IPS-NIHi7 (cell line): ENCODE measurements at regions not wholly inside any gene's neighbourhood (a gene's known extent, or its start where the extent isn't known, plus 50 kb on each side); places are given as distances from the start of the nearest gene placed in this dataset.
A peak's percentile ranks its signal among the peaks of the same experiment; 100 is the strongest.

Experiments used
- DNase-seq: peaks from one replicate; pipeline ENCODE4 v3.0.0; 2012; ENCODE audit warnings: mixed read lengths; ENCODE audit errors: extremely low spot score

DNA sequence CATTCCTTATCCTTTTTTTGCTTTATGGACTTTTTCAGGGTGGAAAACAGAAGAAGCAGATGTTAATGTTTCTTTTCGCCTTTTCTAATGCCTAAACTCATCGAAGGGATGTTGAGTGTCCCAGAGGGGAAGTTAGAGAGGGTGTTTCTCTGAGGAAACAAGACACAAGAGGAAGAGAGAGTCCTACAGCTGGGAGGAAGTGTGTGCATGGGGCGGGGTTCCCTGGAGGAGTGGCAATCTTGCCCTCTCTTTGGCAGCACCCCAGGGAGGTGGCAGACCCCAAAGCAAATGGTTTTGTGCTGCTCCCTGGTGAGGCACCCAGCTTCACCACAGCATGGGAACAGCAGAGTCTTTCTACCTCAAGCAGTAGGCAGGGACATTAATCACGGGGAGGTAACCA is 377.6 kb downstream of the RND3 start:
- no peak for DNase-seq

DNA sequence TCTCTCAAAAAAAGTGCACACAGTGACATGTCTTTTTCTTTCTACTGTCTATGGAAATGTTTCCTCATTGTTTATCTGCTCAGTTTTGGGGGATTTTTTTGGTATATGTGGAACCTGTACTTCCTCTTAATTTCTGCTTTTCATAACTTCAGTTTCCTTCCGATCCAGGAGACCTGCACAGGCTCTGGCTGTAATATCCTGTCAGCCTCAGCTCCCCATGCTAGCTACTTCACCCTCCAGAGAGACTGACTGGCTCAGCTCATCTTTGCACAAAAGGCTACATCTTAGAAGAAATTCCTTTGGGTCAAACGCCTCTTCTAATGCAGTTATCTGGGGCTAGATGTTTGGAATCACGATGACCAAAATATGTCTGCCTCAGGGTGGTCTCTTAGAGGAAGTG is 378.4 kb downstream of the RND3 start:
- no peak for DNase-seq

DNA sequence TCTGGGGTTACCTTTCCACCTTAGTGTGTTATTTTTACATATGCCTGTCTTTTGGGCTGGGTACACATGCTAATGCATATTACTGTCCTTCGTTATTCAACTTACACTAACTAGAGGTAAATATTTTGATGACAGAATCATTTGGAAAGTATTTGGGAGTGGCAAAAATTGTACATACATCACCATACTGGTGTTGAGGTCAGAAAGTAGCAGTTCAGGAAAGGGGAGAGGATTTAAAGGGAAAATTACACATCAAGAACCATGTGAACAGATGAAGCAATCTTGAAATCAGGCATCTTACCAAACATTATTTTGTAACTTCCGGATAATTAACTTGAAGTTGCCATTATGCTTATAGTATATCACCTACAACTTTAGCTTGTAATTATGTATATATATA is 379.7 kb downstream of the RND3 start:
- no peak for DNase-seq

DNA sequence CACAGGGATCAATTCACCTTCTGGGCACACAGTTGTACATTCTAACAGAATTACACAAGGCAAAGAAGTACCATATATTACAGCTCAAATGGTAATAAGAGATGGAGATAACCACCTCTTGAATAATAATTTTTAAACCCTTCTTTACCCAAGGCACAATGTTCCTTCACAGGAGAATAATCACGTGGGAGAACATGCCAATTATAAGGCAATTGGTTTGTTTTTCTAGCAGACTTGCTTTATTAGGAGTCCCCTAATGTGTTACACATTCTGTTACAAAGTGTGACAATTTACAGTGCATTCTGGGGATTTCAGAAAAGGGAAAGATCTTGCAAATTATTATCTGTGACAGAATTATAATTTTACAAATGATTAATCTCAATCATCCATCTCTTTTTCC is 380.3 kb downstream of the RND3 start:
- no peak for DNase-seq

DNA sequence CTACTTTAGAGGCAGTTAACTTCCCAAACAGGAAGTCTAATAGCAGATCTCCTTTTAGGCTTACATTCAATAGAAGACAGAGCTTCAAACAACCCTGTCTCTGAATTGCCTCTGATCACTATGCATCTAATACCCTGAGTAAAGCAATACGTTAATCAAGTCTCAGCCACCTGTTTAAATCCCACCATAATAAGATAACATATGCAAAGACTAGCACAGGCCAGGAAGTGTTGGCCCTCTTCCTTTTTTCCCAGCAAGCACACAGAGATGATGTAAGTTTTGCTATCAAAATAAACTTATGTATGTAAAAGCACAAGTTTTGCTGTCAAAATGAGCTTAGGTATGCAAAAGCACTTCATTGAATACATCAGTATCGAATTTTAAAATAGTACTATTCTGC is 385.5 kb downstream of the RND3 start:
- no peak for DNase-seq

DNA sequence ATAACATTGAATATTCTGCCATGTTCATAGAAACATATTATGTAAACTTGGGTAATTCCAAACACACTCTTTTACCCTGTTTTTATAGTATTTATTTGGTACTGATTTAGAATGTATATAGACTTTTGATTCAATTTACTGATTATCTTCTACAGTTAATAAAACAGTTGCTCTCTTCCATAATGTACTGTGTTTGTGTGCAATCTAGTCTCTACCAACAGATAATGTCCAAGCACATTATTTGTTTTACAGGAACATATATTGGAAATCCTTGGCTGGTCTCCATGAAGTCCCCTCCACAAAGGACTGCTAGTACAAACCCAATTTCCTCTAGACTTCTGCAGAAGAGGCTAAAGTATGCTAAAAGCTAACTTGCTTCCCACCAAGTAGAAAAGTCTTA is 386.6 kb downstream of the RND3 start:
- DNase-seq = no peak

DNA sequence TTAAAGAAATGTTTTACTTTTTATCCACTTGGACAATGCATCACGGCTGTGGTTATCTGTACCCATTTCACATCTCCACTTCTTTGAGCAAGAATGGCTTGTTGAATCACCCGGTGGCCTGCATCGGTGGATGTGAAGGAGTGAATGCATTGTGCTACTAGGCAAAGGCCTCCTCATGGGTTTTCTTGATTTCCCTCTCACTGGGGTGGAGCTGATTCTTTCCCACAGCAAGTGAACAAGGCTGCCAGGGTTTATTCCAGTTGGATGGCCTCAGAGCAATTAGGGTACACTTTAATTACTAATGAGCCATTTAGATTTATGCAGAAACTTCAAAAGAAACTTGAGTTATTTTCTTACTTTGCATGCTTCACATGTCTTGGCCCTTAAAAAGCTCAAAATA is 387.1 kb downstream of the RND3 start:
- no peak for DNase-seq

DNA sequence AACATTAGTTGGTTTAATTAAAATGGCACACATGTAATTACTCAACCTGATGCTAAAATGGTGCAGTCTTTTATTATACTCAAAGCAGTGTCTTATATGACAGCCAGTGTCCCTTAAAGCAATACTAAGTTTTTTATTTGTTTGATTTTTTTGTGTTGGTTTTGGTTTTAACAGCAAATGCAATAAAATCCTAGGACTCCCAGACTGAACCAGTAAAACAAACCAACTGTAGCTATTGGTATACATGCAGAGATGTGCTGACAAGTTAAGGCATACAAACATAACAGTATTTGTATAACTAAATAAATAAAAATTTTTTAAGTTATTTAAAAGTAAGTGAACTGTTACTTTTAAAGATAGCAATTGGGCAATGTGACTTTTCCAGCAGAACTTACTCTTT is 387.7 kb downstream of the RND3 start:
- DNase-seq = no peak

DNA sequence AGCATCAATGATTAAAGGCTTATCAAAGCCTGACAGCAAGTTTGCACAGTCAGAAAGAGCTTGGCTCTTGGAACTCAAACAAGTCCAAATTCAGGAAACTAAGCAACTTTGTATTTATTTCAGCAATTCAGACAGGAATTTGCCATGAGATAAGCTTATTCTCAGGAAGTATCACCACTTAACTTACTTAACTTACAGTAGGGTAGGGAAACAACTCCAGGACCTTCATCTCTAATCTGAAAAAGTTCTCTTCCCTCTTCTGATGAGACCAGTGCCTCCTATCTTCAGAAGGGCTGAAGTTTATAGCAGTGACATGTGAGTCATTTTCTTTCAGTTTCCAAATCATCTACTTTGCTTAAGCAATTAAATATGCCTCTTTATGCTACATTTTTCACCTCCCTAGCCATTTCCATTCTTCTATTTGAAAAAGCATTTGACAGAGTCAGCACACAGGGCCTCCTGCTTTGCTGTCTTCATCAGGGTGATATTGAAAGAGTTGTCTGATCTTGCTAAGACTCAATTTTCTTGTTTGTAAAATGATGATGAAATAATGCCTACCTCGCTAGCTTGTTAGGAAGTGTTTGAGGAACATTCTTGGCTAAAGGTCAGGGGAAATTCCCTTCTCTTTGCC is 389.5 kb downstream of the RND3 start:
- DNase-seq = no peak

DNA sequence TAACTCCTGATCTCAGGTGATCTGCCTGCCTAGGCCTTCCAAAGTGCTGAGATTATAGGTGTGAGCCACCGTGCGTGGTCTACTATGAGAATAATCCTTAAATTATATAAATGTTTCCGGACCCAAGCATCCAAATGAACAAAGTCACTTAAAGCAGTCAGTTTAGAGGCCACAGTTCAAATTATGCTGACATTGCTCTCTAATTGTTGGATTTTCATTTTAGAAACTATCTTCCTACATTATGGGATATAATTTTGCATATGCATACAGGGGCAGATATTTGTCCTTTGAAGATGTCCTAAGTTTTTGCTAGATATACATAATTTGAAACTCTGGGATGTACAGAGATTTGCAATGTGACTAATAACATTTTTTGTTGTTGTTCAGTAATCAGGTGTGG is 390.1 kb downstream of the RND3 start:
- DNase-seq = no peak

DNA sequence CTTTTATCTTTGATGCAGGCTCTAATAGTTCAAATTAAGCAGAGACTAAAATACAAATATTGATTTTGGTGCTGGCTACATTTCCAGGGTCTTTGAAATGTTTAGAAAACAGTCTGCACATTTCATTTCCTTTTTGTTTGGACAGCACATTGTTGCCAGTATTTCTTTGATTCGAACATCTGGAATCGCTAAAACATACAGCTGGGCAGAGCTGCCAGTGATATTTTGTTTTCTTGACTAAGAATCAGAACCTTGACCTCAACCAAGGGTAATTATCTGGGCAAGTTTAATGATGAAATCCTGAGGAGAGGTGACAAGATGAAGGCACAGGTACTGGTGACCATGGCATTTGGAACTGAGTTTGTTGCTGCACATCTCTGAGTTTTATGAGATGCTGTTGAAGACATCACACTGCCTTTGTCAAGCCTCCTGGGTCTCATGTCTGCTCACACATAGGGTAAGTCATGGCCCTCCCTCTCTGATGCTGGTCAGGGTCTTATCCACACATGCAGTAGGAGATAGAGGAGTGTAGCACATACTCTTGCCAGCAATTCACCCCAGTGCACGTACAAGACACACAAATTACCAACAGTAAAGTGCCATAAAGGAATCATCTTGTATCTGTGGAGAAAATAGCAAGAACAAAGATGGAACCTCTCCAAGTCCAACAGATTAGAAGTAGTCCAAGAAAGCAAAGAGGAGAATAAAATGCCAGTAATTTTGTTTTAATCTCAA is 391.9 kb downstream of the RND3 start:
- DNase-seq = no peak

DNA sequence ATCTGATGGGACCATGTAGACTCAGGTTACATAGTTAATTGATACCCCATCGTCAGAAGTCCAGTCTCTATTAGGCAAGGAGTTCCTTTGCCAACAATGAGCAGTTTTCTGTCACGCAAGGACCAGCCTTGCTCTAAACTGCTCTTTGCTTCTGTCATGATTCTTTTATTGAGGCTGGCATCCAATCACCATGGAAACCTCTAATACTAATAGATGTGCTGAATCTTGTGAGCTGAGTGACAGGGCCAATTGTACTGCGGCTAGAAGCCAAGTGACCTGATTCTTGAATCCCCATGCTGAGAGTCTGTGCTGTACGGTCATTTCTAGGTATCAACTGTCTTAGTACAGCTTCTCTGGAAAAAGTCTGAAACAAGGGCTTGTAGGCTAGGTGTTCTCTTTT is 395.6 kb downstream of the RND3 start:
- DNase-seq = no peak

DNA sequence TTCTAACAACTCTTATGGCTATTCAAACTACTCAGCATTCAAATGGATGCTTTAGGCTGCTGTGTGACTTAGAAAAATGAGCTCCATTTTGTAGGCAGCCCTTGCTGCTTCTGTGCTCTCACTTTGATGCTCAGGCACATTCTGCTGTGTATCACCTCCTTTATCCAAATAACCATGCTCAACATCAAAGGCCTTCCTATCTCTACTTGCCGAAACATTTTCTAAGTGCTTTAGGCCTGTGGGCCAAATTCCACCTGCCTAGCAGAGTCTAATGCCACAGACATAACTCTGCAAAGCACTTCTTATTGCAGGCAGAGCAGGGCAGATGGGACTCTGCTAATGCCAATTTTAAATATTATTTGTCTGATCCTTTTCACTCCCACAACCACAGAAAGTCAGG is 397.4 kb downstream of the RND3 start:
- DNase-seq = no peak

DNA sequence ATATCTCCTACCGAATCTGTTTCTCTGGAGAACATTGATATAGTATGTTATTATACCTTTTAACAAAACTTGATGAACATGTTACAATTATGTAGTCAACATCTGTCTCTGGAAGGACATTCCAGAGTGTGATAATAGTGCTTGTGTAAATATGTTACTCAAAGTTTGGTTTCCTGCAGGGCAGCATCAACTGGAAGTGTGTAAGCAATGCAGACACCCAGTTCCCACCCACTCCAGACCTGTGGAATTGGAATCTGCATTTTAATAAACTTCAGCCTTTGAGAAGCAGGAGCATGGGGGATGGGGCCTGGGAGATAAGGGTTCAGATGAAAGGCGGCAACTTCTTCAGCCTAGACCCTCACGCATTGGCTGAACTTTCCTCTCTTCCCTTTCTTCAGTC is 398.9 kb downstream of the RND3 start:
- DNase-seq = no peak

DNA sequence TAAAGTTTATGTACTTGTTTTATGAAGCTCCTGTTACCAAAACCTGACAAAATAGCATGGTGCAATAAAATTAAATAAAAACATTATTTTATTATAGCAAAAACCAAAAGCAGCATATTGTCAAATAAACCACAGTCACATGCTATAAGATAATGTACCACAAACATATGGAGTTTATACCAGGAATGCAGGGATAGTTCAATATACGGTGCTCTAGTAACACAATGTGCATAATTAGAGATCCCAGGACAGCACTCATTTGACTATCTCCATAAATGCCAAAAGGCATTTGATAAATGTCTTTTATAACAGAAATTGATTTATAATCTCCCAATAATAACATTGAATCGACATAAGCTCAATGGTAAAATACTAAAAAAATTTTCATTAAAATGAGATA is 402.0 kb downstream of the RND3 start:
- no peak for DNase-seq

DNA sequence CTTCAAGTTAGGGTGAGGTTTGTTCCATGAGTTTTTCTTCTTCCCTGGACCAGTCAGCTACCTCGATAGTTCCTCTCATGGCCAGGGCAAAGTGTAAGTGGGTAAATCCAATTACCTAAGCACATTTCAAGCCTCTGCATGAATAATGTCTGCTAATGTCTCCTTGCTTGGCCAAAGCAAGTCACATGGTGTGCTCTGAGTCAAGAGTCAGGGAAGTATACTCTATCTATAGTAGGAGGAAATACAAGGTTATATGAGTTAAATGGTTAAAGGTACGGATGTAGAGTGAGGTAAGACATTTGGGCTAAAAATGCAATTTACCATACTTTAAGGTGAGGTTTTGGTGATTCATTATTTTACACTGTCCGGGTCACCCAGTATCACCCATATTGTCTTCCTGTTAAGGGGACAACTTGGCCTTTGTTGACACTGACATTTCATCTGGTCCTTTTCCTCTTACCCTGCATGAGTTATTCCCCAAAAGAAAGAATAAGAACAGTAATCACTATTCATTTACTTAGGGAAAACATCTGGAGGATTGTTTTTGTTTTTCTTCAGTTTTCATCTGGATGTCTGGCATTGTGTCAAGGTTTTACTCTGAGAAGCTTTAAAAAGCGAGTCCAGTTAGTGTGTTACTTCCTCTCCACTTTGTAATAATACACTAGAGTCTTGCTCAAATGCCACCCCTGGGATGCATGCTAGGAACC is 405.5 kb downstream of the RND3 start:
- DNase-seq = no peak

DNA sequence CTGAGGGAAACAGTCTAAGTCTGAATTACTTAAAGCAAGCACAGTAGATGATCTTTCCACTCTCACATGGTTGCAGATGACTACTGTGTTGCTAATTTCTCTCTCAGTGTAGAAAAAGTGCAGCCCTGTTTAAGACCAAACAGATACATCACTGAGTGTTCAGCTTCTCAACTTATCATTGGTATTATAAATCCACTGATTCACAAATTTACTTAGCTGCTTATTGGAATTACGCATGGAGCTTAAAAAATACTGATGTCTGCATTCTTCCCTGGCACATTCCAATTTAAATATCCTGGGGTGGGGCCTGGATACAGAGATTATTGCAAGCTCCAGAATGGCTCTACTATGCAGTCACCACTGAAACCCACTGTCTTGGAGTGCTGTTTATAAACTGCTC is 411.2 kb downstream of the RND3 start:
- DNase-seq = no peak

DNA sequence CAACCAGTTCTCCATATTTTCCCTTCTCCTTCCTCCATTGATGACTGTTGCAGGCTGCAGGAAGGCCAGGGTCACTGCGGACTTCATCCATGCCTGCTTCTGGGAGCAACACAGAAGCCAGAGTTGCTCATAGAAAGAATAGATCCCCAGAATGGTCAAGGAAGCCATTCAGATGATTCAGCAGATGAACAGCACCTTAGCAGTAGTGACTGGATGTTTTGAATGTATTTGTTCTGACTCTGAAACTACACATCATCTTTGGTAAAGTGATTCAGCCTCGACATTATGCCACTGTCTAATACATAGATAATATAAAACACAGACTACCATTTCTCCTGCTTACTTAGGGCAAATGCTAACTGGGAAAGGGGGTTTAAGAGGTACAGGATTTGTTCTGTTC is 411.6 kb downstream of the RND3 start:
- DNase-seq = no peak

DNA sequence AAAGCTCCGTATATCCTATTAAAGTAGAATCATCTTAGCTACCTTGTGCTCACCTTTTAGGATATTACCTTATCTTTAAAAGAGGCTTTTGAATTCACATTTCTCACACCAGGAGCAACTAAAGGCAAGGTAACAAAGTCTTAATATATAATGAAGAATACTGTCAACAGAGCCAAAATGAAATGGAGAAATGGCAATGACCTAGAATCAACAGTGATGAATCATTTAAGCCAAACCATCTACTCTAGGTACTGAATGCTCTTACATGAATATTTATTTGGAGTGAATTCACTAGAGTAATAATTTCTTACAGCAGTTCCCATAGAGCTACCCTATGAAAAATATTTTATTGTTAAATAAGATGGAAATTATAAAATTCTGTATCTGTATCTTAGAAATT is 421.0 kb downstream of the RND3 start:
- DNase-seq = no peak

DNA sequence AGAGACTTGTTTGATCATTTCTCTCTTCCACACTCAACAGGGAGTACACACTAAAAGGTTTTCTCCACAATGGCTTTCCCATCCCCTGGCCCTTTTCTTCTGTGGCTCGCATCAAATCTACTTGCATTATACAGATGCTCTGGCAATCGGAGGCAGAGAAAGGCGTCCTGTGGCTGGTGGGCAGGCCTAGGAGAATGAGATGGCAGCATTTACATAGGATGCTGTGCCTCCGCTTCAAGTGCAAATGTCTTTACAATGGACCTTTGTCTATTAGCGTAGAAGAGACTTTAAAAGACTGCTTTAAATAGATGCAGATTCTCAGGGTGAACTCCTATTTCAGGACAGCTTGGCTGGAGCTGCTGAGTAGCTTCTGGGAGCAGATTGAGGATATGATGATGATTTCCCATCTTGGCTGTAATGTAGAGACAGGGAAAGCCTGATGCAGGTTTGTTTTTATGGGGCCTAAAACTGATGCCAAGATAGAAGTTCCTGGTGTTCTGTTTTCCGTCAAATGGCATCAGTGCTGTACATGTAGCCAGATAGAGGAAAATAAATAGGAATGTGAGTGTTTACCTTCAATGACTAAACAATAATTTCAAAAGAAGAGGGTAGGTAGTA is 423.4 kb downstream of the RND3 start:
- peak; percentile 42 for DNase-seq

DNA sequence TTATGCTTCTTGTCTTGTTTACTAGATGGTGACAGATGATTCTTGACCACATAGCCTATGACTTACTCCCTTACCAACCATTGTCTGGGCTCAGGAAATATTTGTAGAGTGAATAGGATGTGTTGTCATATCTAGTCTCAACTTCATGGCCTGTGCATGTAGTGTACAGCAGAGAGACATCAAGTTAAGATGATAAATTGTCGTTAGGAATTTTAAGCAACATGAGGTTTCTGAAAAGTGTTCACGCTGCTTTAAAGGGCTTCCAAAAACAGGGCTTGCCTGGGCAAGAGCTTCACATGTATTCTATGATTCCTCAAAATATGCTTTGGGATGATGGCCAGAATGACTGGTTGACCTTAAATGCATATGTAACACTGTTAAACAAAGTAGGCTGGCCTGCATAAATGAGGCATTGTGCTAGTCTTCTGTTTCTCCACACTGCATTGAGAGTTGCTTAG is 424.0 kb downstream of the RND3 start:
- no peak for DNase-seq

DNA sequence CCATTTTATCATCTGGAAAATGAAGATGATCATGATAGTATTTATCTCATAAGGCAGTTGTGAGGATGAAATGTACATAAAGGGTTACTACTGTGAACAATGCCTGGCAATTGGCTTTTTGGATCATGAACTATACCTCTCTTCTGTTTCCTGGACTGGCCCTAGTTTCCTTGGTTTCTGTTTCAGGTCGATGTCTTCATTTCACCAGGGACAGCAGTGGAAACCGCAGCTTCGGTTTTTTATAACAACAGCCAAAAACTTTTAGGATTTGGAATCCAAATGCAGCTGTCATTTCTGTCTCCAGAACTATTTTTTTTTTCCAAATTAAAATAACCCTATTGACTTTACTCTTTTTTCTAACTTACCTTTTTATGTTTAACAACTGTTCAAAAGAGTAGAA is 425.1 kb downstream of the RND3 start:
- DNase-seq = no peak

DNA sequence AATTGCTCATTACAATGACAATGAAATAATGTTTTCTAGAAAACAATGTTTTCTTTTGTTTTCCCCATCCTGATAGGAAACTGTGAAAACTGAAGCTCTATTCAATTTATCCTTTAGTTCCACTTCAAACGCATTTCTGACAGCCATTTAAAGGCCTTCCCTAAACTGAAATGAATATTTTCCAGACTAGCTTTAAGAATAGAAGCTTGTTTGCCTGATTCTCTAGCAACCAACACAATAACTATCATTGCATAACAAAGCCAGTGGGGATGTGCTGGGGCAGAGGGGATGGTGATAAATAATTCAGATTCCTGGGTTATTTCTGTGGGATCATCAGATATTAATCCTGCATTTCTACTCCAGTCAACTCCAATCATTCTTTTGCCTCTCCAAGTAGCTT is 427.1 kb downstream of the RND3 start:
- DNase-seq = no peak
